Neural progenitor cell (in vitro differentiated cells): ENCODE measurements at regions not wholly inside any gene's neighbourhood (a gene's known extent, or its start where the extent isn't known, plus 50 kb on each side); places are given as distances from the start of the nearest gene placed in this dataset.

Source experiments
- DNase-seq: peaks from one replicate; pipeline ENCODE4 v3.0.0-alpha.2; 2016; ENCODE audit warnings: low spot score
- H2AFZ ChIP-seq: fragments of 200-600 bp; sonication (generic); replicated peaks from 2 replicates; pipeline ENCODE4 v1.6.1; 2016; ENCODE audit warnings: antibody characterized with exemption
- H3F3A ChIP-seq: fragments of 200-600 bp; sonication (generic); 2 replicates; pipeline ENCODE4 v1.6.1; 2016; ENCODE audit warnings: antibody characterized with exemption, low read depth
- H3K27ac ChIP-seq: fragments of 200-600 bp; sonication (generic); 2 replicates; pipeline ENCODE4 v1.5.1; 2016; ENCODE audit warnings: mild to moderate bottlenecking
- H3K27me3 ChIP-seq: fragments of 200-600 bp; sonication (generic); 2 replicates; pipeline ENCODE4 v1.6.1; 2016; ENCODE audit warnings: mild to moderate bottlenecking, moderate library complexity
- H3K36me3 ChIP-seq: fragments of 200-600 bp; sonication (generic); 2 replicates; pipeline ENCODE4 v1.5.1; 2016
- H3K4me1 ChIP-seq: fragments of 200-600 bp; sonication (generic); 2 replicates; pipeline ENCODE4 v1.6.1; 2016; ENCODE audit warnings: mixed run types
- H3K4me2 ChIP-seq: fragments of 200-600 bp; sonication (generic); 2 replicates; pipeline ENCODE4 v1.6.1; 2016
- H3K4me3 ChIP-seq: fragments of 200-600 bp; sonication (generic); 2 replicates; pipeline ENCODE4 v1.5.1; 2016
- H3K79me2 ChIP-seq: fragments of 200-600 bp; sonication (generic); 2 replicates; pipeline ENCODE4 v1.6.1; 2016; ENCODE audit warnings: low read depth
- H3K9ac ChIP-seq: fragments of 200-600 bp; sonication (generic); 2 replicates; pipeline ENCODE4 v1.6.1; 2016
- H3K9me3 ChIP-seq: fragments of 200-600 bp; sonication (generic); 2 replicates; pipeline ENCODE4 v1.5.1; 2016; ENCODE audit warnings: low read depth
- H4K20me1 ChIP-seq: fragments of 200-600 bp; sonication (generic); 2 replicates; pipeline ENCODE4 v1.6.1; 2016; ENCODE audit warnings: low read depth
- H3K27ac Mint-ChIP-seq: 3 replicates; pipeline ENCODE4 v1.8.0; 2021; ENCODE audit warnings: mixed read lengths
- H3K27me3 Mint-ChIP-seq: 2 replicates; pipeline ENCODE4 v1.8.0; 2022; ENCODE audit warnings: low read depth, mild to moderate bottlenecking, inconsistent platforms, moderate library complexity, mixed read lengths; ENCODE audit not compliant: insufficient read depth
- H3K36me3 Mint-ChIP-seq: 3 replicates; pipeline ENCODE4 v1.8.0; 2021; ENCODE audit warnings: mixed read lengths
- H3K4me1 Mint-ChIP-seq: 3 replicates; pipeline ENCODE4 v1.8.0; 2021; ENCODE audit warnings: mixed read lengths
- H3K4me3 Mint-ChIP-seq: 3 replicates; pipeline ENCODE4 v1.8.0; 2021; ENCODE audit warnings: mild to moderate bottlenecking, moderate library complexity, mixed read lengths
- H3K9me3 Mint-ChIP-seq: 3 replicates; pipeline ENCODE4 v1.8.0; 2020; ENCODE audit warnings: mixed read lengths
- EZH2 ChIP-seq: fragments of 200-600 bp; sonication (generic); IDR thresholded peaks from 2 replicates; pipeline ENCODE4 v1.6.1; 2017; ENCODE audit warnings: antibody characterized with exemption, mild to moderate bottlenecking, moderate library complexity
- EZH2phosphoT487 ChIP-seq: fragments of 200-600 bp; sonication (generic); IDR thresholded peaks from 2 replicates; pipeline ENCODE4 v1.6.1; 2017; ENCODE audit warnings: antibody characterized with exemption
- TF ChIP-seq, protein P1 (sequence below): fragments of 200-600 bp; sonication (generic); IDR thresholded peaks from 2 replicates; pipeline ENCODE4 v1.5.1; 2017; ENCODE audit warnings: antibody characterized with exemption, mild to moderate bottlenecking

DNA sequence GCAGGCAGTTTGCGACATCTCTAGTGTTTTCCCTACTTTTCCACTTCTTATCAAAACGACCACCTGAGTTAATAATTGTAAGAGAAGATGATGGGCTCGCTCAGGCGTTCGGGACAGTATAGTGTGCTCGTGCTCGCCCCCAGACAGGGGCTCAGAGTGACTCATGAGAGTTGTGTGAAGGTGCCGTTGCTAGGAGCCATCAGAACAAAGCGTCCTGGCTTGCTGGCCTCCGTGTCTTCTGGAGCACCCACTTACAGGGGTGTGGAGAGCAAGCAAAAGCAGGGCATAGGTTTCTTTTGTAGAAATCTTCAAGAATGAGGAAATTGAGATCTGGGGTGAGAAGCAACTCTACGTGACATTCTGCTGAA lies 73.0 kb upstream of the ADGRG2 start:
- H3K27me3 ChIP-seq, result no peaks in the 10 kb centered on the region
- Mint-ChIP-seq H3K9me3 (peaks cover 14% of the 10 kb centered on the region), H3K4me1 (peaks cover 10% of the 10 kb centered on the region), H3K27ac (no peak overlapping the region), H3K4me3 (no peak overlapping the region), H3K27me3 (peaks cover 2% of the 10 kb centered on the region), H3K36me3 (no peaks in the 10 kb centered on the region)
- no peaks in the 10 kb centered on the region for H3K9me3 ChIP-seq
- H3K36me3 ChIP-seq, result no peaks in the 10 kb centered on the region
- no peak overlapping the region for H3K4me3 ChIP-seq
- H3K27ac ChIP-seq, result no peak overlapping the region
- H4K20me1 ChIP-seq, result no peaks in the 10 kb centered on the region
- no peaks in the 10 kb centered on the region for H3K79me2 ChIP-seq
- H3K9ac ChIP-seq, result no peak overlapping the region
- H3K4me1 ChIP-seq, result no peaks in the 10 kb centered on the region
- TF ChIP-seq, protein P1, sequence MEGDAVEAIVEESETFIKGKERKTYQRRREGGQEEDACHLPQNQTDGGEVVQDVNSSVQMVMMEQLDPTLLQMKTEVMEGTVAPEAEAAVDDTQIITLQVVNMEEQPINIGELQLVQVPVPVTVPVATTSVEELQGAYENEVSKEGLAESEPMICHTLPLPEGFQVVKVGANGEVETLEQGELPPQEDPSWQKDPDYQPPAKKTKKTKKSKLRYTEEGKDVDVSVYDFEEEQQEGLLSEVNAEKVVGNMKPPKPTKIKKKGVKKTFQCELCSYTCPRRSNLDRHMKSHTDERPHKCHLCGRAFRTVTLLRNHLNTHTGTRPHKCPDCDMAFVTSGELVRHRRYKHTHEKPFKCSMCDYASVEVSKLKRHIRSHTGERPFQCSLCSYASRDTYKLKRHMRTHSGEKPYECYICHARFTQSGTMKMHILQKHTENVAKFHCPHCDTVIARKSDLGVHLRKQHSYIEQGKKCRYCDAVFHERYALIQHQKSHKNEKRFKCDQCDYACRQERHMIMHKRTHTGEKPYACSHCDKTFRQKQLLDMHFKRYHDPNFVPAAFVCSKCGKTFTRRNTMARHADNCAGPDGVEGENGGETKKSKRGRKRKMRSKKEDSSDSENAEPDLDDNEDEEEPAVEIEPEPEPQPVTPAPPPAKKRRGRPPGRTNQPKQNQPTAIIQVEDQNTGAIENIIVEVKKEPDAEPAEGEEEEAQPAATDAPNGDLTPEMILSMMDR, result no peak
- TF ChIP-seq EZH2 (no peak), EZH2phosphoT487 (no peak)
- H3F3A ChIP-seq, result no peaks in the 10 kb centered on the region
- no peak overlapping the region for H2AFZ ChIP-seq
- no peak overlapping the region for H3K4me2 ChIP-seq
- DNase-seq, result no peak

DNA sequence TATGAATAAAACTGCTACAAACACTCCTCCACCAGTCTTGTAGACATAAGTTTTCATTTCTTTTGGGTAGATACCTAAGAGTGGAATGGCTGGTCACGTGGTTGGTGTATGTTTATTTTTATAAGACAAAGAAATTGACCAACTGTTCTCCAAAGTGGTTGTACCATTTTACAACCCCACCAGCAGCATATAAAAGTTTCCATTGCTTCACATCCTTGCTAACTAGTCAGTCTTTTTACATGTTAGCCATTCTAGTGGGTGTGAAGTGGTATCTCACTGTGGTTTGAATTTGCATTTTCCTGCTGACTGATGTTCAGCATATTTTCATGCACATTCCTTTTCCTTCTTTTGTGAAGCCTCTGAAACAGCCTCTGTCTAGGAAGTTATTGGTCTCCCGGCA lies 76.2 kb upstream of the ADGRG2 start:
- no peaks in the 10 kb centered on the region for H3K9me3 ChIP-seq
- no peaks in the 10 kb centered on the region for H3K4me1 ChIP-seq
- Mint-ChIP-seq H3K4me3 (no peak overlapping the region), H3K27ac (no peak overlapping the region), H3K9me3 (peaks cover 7% of the 10 kb centered on the region), H3K36me3 (no peaks in the 10 kb centered on the region), H3K4me1 (peaks cover 10% of the 10 kb centered on the region), H3K27me3 (no peaks in the 10 kb centered on the region)
- no peak overlapping the region for H3K4me3 ChIP-seq
- no peaks in the 10 kb centered on the region for H3F3A ChIP-seq
- no peaks in the 10 kb centered on the region for H4K20me1 ChIP-seq
- no peak overlapping the region for H3K27ac ChIP-seq
- no peaks in the 10 kb centered on the region for H3K27me3 ChIP-seq
- TF ChIP-seq, protein P1, result no peak
- TF ChIP-seq EZH2phosphoT487, result no peak
- no peak for TF ChIP-seq EZH2
- no peak overlapping the region for H3K4me2 ChIP-seq
- H3K9ac ChIP-seq, result no peak overlapping the region
- H3K36me3 ChIP-seq, result no peaks in the 10 kb centered on the region
- H3K79me2 ChIP-seq, result no peaks in the 10 kb centered on the region
- no peak overlapping the region for H2AFZ ChIP-seq
- no peak for DNase-seq

DNA sequence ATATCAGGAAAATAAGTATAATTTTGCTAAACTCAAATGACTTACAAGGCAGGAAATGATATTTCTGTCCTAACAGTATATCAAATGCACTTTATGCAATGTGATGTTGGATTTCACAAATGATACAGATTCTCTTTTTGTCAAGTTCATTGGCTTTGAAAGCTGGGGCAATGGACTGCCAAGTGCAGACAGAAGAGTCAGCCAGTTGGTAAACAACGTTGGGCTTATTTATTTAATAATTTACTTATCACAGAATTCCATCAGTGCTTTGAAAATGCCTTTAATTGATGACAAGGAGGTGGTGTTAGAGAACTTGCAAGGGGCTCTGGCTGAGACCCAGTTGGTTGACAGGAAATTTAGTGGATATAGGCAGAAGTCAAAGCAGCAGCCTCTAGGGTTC lies 79.9 kb upstream of the ADGRG2 start:
- H3K9me3 Mint-ChIP-seq, result peaks cover 4% of the 10 kb centered on the region
- H3K27ac ChIP-seq, result no peak overlapping the region

More for the DNA sequence above, 79.9 kb upstream of the ADGRG2 start:
- H3K36me3 Mint-ChIP-seq, result no peaks in the 10 kb centered on the region
- Histone ChIP-seq H3K27me3 (no peaks in the 10 kb centered on the region), H3K36me3 (no peaks in the 10 kb centered on the region), H3K4me2 (no peak overlapping the region), H3K9ac (no peak overlapping the region), H3K4me1 (no peaks in the 10 kb centered on the region), H3K9me3 (no peaks in the 10 kb centered on the region), H3K4me3 (no peak overlapping the region), H4K20me1 (no peaks in the 10 kb centered on the region), H2AFZ (no peak overlapping the region), H3K79me2 (no peaks in the 10 kb centered on the region), H3F3A (no peaks in the 10 kb centered on the region)
- no peak overlapping the region for H3K4me3 Mint-ChIP-seq
- TF ChIP-seq EZH2phosphoT487 (no peak), EZH2 (no peak)
- TF ChIP-seq, protein P1, result no peak
- DNase-seq, result no peak
- H3K27ac Mint-ChIP-seq, result no peak overlapping the region
- H3K27me3 Mint-ChIP-seq, result peaks cover 4% of the 10 kb centered on the region
- no peaks in the 10 kb centered on the region for H3K4me1 Mint-ChIP-seq
